Fibroblast of upper back skin (primary cell): ENCODE measurements at regions not wholly inside any gene's neighbourhood (a gene's known extent, or its start where the extent isn't known, plus 50 kb on each side); places are given as distances from the start of the nearest gene placed in this dataset.
"Not testable (repeated sequence)": the region's sequence is repeated elsewhere in the genome, so short reads cannot be mapped to it uniquely, and the experiment has no call there.

Source experiments
- DNase-seq: peaks from one replicate; pipeline ENCODE4 v3.0.0-alpha.2; 2013

DNA sequence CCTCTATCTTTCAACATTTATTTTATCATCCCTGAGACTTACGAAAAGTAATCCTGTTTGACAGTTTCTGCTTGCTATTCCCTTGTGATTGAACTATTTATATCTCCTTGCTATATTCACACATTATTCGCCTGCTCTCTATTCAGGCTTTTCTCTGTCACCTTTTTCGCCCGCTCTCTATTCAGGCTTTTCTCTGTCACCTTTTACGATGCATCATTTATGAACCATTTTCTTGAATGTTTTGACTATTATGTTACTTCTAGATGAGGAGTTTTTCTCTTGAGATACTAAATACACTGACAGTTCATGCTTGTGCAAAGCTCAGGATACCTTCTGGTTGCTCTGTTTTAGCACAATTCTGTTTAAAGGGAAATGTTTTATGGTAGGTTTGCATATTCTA lies 143.3 kb upstream of the VSTM2A start:
- no peak for DNase-seq

DNA sequence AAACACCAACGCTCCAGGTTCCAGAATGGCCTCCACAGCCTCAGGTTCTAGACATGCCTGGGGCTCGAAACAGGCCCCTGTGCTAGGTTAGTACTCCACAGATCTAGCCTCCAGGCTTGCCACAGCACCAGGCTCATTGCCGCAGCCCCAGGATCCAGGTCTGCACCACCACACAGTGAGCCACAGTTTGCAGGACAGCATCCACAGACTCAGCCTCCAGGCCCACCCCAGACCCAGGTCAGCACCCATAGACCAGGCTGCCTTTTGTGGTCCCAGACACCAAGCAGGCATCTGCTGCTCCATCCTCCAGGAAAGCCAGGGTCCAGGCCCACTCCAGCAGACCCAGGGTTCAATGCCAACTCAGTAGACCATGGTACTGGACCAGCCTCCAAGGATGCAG lies 132.3 kb upstream of the VSTM2A start:
- no peak for DNase-seq

DNA sequence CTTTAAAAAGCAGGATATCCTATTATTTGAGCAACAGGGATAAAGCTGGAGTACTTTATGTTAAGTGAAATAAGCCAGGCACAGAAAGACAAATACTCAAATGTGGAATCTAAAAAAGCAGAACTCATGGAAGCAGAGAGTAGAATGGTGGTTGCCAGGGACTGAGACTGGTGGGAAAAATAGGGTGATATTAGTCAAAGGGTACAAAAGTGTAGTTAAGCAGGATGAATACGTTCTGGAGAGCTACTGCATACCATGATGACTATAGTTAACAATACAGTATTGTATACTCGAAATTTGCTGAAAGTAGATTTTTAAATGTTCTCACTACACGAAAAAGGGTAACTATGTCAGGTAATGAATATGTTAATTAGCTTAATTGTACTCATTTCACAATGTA lies 125.5 kb upstream of the VSTM2A start:
- DNase-seq: no peak

DNA sequence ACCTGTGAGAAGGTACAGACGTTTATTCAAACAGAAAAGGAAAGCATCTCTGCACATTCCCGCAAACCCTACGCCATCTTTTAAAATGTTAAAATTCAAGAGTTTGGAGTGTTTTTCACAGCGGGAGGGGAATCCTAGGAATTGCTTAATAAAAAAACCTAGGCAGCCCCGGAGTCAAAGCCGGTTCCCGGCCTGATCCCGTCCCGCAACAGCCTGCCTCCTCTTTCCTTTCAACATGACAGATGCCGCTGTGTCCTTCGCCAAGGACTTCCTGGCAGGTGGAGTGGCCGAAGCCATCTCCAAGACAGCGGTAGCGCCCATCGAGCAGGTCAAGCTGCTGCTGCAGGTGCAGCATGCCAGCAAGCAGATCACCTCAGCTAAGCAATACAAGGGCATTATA lies 123.0 kb upstream of the VSTM2A start:
- DNase-seq: no peak

DNA sequence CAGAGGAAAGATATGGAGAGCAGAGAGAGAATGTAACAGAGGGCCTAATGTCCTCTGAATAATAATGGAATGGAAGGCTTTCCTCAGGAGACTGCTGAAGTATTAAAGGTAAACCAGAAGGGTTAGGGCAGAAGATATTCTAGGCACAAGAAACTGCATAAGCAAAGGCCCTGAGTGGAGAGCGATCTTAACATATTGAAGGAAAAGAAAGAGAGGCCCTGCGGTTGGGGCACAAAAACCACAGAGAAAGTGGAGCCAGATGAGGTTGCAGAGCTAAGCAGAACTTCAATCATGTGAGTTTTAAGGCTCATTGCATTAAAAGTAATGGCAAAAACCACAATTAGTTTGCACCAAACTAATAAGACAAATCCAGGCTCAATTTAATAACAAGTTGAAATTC lies 115.8 kb upstream of the VSTM2A start:
- no peak for DNase-seq

DNA sequence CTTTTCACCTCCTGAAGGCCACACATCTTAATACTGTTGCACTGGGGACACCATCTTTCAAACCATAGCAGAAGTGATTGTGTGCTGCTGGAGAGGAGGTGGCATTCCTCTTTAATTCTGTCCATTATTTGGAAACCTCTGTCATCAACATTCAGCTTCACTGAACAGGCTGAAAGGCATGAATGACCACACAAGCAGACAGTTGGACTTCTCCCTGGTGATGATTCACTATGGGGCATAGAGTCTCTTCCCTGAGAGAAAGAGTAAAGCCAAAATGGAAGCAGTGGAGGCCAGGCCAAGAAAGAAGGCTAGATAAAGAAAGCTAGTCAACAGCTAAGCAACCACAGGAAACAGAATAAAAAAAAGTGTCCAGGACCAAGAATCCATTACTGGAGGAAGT lies 113.1 kb upstream of the VSTM2A start:
- DNase-seq: no peak

DNA sequence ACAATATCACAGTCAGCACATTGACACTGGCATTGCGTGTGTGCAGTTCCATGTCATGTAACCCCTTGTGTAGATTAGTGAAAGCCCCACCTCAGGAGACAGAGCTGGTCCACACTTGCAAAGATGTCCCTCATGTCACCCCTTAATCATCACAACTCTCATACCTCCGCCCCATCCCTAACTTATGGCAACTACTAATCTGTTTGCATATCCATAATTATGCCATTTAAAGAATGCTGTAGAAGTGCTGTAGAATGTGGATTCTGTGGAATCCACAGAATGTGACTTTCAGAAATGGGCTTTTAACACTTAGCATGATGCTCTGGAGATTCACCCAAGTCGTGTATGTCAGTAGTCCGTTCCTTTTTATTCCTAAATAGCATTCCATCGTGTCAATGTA lies 102.8 kb upstream of the VSTM2A start:
- DNase-seq: no peak

DNA sequence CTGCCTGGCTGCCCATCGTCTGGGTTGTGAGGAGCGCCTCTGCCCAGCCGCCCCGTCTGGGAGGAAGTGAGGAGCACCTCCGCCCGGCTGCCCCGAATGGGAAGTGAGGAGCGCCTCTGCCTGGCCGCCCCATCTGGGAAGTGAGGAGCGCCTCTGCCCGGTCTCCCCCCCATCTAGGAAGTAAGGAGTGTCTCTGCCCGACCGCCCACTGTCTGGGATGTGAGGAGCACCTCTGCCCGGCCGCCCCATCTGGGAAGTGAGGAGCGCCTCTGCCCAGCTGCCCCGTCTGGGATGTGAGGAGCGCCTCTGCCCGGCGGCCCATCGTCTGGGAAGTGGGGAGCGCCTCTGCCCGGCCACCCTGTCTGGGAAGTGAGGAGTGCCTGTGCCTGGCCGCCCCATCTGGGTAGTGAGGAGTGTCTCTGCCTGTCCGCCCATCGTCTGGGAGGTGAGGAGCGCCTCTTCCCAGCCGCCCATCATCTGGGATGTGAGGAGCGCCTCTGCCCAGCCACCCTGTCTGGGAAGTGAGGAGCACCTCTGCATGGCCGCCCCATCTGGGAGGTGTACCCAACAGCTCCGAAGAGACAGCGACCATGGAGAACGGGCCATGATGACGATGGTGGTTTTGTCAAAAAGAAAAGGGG lies 98.0 kb upstream of the VSTM2A start:
- not testable (repeated sequence) for DNase-seq

DNA sequence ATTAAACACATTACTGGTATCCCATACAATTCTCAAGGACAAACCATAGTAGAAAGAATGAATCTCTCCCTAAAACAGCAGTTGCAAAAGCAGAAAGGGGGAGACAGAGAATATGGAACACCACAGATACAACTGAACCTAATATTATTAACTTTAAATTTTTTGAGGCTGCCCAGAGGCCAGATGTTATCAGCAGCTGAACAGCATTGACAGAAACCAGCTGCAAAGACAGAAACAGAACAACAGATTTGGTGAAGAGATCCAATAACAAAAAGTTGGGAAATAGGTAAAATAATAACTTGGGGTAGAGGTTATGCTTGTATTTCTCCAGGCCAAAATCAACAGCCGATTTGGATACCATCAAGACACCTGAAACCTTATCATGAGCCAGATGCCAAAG lies 89.0 kb upstream of the VSTM2A start:
- not testable (repeated sequence) for DNase-seq

DNA sequence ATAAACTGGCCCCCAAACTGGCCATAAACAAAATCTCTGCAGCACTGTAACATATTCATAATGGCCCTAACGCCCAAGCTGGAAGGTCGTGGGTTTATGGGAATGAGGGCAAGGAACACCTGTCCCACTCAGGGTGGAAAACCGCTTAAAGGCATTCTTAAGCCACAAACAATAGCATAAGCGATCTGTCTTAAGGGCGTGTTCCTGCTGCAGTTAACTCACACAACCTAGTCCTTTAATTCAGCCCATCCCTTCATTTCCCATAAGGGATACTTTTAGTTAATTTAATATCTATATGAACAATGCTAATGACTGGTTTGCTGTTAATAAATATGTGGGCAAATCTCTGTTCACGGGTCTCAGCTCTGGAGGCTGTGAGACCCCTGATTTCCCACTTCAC lies 87.5 kb upstream of the VSTM2A start:
- DNase-seq: not testable (repeated sequence)

DNA sequence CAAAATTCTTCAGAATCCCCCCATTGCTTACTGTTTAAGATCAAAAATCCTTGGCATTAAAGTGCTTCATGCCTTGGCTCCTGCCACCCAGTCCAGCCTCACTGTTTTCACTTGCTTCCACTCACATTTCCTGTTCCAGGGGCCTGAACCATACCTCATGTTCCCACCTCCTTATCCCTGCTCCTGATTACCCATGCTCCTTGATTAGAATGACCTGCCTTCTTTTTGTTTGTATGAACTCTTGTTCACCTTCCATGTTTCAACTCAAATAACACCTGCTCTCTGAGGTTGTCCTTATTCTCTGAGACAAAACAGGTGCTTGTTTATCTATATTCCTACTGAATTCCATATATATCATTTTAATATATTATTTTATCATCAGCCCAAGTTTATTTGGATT lies 77.1 kb upstream of the VSTM2A start:
- DNase-seq: no peak

DNA sequence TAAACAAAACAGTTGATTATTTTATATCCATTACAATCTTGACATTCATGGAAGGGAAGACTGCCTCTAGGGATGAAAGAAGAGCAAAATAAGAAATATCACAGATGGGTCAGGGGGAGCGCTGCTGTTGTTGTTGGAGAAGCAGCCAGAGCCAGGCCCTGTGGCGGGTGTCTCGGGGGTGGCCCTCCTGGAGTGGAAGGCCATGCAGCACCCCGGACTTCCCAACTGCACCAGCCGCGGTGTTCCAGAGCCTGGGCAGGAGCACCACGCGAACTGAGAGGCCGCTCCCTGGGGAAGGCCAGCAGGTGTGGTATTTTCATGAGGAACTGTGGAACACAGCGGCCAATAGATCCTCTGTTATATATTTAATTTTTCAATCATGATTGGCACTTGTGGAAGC lies 72.4 kb upstream of the VSTM2A start:
- DNase-seq: no peak

DNA sequence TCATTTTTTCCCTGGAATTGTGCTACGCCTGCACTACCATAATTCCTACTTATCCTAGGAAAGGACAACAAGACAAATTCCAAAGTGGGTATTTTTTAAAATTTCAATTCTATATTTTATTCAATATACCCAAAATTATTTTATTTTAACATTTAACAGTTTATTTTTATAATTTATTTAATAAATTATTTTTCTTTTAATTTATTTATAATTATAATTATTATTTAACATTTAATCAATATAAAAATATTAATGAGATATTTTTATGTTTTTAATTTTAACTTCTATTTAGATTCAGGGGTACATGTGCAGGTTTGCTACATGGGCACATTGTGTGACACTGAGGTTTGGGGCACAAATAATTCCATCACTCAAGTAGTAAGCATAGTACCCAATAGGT lies 65.6 kb upstream of the VSTM2A start:
- no peak for DNase-seq

DNA sequence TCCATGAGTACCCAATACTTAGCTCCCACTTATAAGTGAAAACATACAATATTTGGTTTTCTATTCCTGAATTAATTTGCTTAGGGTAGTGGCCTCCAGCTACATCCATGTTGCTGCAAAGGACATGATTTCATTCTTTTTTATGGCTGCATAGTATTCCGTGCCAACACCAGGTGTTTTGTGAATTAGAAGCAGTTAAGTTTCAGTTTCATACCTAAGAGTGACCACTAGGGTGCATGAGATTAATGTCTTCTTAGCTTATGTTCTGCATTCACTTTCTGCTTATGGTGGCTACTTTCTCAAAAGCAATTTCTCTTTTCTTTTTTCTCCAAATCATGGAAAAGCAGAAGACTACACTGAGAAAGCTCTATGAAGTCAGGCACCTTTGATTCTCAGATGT lies 65.1 kb upstream of the VSTM2A start:
- no peak for DNase-seq

DNA sequence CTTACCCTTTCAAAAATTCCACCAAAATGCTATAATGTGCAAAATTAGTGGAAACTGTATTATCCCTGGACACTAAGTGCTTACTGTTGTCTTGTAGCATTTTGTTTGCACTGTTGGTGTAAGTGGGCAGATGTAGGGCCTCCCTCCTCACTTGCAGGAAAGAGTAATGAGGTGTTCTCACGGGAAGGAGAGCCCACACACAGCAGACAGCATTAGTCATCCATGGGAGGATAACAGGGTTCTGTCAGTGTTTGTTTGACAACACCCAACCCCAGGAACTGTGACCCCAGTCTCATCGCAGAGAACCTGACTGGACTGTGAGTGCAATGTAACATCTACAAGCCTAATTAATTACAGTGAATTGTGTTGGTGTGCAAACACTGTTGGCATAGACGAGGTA lies 58.7 kb upstream of the VSTM2A start:
- no peak for DNase-seq

DNA sequence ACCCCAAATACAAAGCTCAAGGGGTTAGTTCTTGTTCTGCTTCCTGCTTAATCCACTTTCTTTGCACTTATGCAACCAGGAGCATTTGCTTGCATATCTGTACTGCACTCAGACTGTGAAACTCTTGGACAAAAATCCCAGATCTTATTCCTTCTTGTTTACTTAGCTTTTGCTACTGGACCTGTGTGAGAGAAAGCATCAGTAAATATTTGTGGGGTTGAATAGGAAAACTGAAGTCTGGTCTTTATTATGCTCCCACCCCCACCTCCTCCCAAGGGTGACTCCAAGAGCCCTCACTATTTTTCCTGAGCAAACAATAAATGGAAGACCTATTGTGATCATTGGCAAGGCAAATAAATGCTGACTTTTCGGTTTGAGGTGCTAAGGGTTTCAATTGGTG lies 57.1 kb upstream of the VSTM2A start:
- no peak for DNase-seq
